GM18517 (cell line): ENCODE measurements at regions not wholly inside any gene's neighbourhood (a gene's known extent, or its start where the extent isn't known, plus 50 kb on each side); places are given as distances from the start of the nearest gene placed in this dataset.

Experiments used
- ATAC-seq: cut with Tn5 transposase; IDR thresholded peaks from one replicate; pipeline ENCODE4 v1.9.1; 2021; ENCODE audit warnings: mild to moderate bottlenecking, moderate library complexity; ENCODE audit not compliant: unreplicated experiment

DNA sequence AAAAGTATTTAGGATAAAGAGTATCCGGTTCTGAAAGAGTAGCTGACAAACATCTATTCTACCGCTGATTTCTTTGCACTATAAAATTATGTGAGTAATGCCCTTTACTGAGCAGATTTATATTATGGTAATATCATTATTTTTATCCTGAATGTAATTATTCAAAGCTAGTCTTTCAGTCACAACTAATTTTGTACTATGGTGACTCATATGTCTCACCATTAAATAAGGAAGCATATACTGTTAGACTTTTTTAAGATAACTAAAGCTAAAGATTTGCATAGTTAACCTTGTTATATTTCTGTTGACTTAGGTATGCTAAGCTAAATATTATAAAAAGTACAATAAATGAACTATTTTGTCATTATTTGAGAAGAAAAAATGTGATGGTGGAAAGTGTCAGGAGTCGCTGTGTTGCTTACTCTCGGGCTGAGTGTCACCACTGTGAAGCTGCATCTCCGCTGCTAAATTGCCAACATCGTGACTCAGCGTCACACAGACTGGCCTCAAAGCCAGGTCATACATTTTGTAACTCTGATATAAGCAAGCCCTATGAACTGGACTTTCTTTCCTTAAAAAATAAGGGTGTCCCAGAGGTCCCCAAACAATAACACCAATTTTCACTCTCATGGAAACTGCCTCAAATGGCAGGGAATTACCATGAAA, 69.1 kb upstream of the SSTR1 start:
- no peak for ATAC-seq

DNA sequence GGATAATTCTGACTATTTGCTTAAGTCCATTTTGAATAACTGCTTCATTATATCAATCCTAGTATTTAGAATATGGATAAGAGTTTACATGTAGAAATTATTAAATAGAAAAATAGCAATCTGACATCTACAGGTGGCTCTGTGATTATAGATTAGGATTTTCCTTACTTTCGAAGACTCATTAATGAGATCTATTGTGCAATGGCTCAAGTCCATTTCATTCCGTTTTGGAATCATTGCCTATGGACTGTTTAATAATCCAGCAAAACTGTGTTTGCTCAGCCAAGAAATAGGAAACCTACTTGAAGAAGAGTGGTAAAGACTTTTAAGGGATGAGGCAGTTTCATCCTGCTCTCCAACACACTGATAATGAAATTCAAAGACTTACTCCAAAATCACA, 67.8 kb upstream of the SSTR1 start:
- ATAC-seq: no peak

- no peak for ATAC-seq
These were observed 64.5 kb upstream of the SSTR1 start for GRCh38 chr14:38143170-38143569.

DNA sequence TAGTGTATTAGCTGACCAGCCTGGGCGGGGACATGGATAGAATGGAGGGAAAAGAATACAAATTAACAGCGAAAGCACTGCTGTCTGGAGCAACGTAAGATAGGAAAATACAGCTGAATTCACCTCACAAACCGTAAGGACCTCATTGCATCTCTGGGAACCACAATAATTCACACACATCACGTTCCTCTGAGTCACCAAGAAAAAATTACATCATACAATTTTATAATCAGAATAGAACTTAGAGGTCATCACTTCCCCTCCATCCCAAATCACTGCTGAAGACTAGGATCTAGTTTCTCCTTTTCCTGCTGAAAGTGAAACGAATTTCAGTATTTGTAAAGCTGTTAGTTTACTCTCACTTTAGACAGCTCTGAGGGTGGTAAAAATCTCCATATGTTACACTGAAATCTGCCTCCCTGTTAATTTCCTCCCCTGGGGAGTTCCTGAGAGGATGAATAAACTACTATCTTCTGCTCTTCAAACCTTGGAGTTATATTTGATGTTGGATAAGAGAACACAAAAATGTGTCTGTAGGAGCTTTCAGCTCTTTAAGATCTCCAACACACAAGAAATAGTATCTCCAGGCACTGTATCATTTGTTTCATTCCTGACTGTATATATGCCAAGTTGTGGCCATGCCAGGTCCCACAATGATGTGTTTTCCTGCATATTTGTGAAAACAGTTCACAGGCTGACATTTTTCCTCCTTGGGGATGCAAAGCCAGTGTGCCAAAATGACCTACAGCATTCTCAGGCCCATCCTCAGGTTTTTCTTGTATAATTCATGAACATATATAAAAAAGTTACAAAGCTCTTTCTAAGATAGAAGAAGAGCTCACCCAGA, 63.8 kb upstream of the SSTR1 start:
- ATAC-seq: no peak

DNA sequence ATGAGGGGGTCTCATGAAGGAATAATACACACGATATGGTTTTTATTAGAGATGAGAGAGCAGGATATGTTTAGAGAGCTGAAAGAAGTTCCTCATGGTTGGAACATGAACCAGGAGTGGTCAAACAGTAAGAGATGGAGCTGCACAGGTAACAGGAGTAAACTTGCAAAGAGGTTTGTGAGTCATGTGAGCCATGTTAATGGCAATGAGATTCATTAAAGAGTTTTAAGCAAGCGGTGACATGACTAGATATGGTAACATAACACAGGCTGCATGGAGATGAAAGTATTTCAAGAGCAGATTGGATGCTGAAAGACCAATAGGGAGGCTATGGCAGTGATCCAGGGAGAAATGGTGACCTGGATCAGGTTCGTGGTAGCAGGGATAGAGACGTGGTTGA, 62.6 kb upstream of the SSTR1 start:
- no peak for ATAC-seq

DNA sequence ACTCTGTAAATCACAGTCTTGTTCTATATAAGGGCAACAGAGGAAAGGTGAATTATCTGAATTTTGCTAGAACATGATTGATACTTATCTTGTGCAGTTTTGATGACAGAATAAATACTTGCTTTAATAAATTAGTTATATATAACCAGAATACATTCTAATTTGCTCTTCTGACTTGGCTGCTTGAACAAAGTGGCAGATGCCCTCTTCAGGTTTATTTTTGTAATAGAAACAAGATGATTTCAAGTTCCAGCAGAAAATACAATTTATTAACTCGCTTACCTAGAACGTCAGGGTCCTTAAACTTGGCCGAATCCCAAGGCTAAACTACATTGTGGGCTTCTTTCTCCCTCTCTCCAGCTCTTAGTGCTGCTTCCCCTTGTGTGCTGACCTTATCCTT, 57.6 kb upstream of the SSTR1 start:
- ATAC-seq: no peak
